HG02885 (cell line): ENCODE measurements at regions not wholly inside any gene's neighbourhood (a gene's known extent, or its start where the extent isn't known, plus 50 kb on each side); places are given as distances from the start of the nearest gene placed in this dataset.

Experiments used
- ATAC-seq: cut with Tn5 transposase; IDR thresholded peaks from one replicate; pipeline ENCODE4 v1.9.1; 2021; ENCODE audit warnings: mild to moderate bottlenecking; ENCODE audit not compliant: unreplicated experiment, poor library complexity

- ATAC-seq: no peak
Measured at GRCh38 chr10:83553366-83553765, 585.9 kb upstream of the GHITM start.

GRCh38 chr10:83555264-83555663 lies 584.0 kb upstream of the GHITM start:
- ATAC-seq: no peak

- ATAC-seq: no peak
Measured at GRCh38 chr10:83562381-83562780, 576.9 kb upstream of the GHITM start.

- ATAC-seq: no peak
Measured at GRCh38 chr10:83564889-83565588, 574.3 kb upstream of the GHITM start.

GRCh38 chr10:83572036-83572435 lies 567.3 kb upstream of the GHITM start:
- ATAC-seq: no peak

GRCh38 chr10:83574770-83575169 lies 564.5 kb upstream of the GHITM start:
- ATAC-seq: no peak

GRCh38 chr10:83577421-83577820 lies 561.9 kb upstream of the GHITM start:
- ATAC-seq: no peak

GRCh38 chr10:83580373-83581012 lies 558.8 kb upstream of the GHITM start:
- no peak for ATAC-seq

GRCh38 chr10:83582407-83583095 lies 556.8 kb upstream of the GHITM start:
- ATAC-seq: no peak

GRCh38 chr10:83585686-83586085 lies 553.6 kb upstream of the GHITM start:
- no peak for ATAC-seq

- ATAC-seq: no peak
Measured at GRCh38 chr10:83592337-83592935, 546.9 kb upstream of the GHITM start.

- peak; percentile 99 for ATAC-seq
Measured at GRCh38 chr10:83603708-83604107, 535.6 kb upstream of the GHITM start.

GRCh38 chr10:83605783-83606630 lies 533.3 kb upstream of the GHITM start:
- ATAC-seq: no peak

- ATAC-seq: no peak
Measured at GRCh38 chr10:83607959-83608745, 531.2 kb upstream of the GHITM start.

GRCh38 chr10:83612050-83612449 lies 527.3 kb upstream of the GHITM start:
- no peak for ATAC-seq

GRCh38 chr10:83612746-83613145 lies 526.6 kb upstream of the GHITM start:
- ATAC-seq: no peak

GRCh38 chr10:83617172-83617571 lies 522.1 kb upstream of the GHITM start:
- ATAC-seq: no peak

GRCh38 chr10:83617692-83618545 lies 521.4 kb upstream of the GHITM start:
- ATAC-seq: no peak
